Karpas-422 (cell line): ENCODE measurements at regions not wholly inside any gene's neighbourhood (a gene's known extent, or its start where the extent isn't known, plus 50 kb on each side); places are given as distances from the start of the nearest gene placed in this dataset.

Experiments
- DNase-seq: peaks from one replicate; pipeline ENCODE4 v3.0.0-alpha.2; 2015
- H2AFZ ChIP-seq: fragments of 200-600 bp; sonication (generic); 2 replicates; pipeline ENCODE4 v1.6.1; 2014; ENCODE audit warnings: antibody characterized with exemption, low read length, mixed read lengths
- H3K27ac ChIP-seq: fragments of 200-600 bp; sonication (generic); 2 replicates; pipeline ENCODE4 v1.5.1; 2014; ENCODE audit warnings: mild to moderate bottlenecking, low read length, moderate library complexity
- H3K27me3 ChIP-seq: fragments of 200-600 bp; sonication (generic); 2 replicates; pipeline ENCODE4 v1.6.1; 2014; ENCODE audit warnings: low read length, mixed read lengths
- H3K36me3 ChIP-seq: fragments of 200-600 bp; sonication (generic); 2 replicates; pipeline ENCODE4 v1.6.1; 2014; ENCODE audit warnings: low read length, mixed read lengths; ENCODE audit not compliant: insufficient read depth
- H3K4me1 ChIP-seq: fragments of 200-600 bp; sonication (generic); 2 replicates; pipeline ENCODE4 v1.6.1; 2014; ENCODE audit warnings: mild to moderate bottlenecking, low read length, mixed read lengths
- H3K4me2 ChIP-seq: fragments of 200-600 bp; sonication (generic); 2 replicates; pipeline ENCODE4 v1.6.1; 2014; ENCODE audit warnings: low read length, low read depth, mild to moderate bottlenecking; ENCODE audit not compliant: poor library complexity, severe bottlenecking
- H3K4me3 ChIP-seq: fragments of 200-600 bp; sonication (generic); 2 replicates; pipeline ENCODE4 v1.5.1; 2014; ENCODE audit warnings: mild to moderate bottlenecking, antibody characterized with exemption, low read length, mixed read lengths
- H3K79me2 ChIP-seq: fragments of 200-600 bp; sonication (generic); 2 replicates; pipeline ENCODE4 v1.6.1; 2014; ENCODE audit warnings: mild to moderate bottlenecking, low read length, mixed read lengths
- H3K9ac ChIP-seq: fragments of 200-600 bp; sonication (generic); 2 replicates; pipeline ENCODE4 v1.6.0; 2014; ENCODE audit warnings: low read length
- H3K9me2 ChIP-seq: fragments of 200-600 bp; sonication (generic), shearing (Covaris generic); replicated peaks from 2 replicates; pipeline ENCODE4 v1.6.0; 2014; ENCODE audit warnings: mild to moderate bottlenecking, low read length, moderate library complexity; ENCODE audit not compliant: insufficient read depth
- H3K9me3 ChIP-seq: fragments of 300-700, 200-600 bp; sonication (generic); 2 replicates; pipeline ENCODE4 v1.6.1; 2014; ENCODE audit warnings: low read length, mixed read lengths
- H4K20me1 ChIP-seq: fragments of 200-600 bp; sonication (generic); 2 replicates; pipeline ENCODE4 v1.6.1; 2014; ENCODE audit warnings: mild to moderate bottlenecking, antibody characterized with exemption, low read length, low read depth; ENCODE audit not compliant: insufficient read depth

DNA sequence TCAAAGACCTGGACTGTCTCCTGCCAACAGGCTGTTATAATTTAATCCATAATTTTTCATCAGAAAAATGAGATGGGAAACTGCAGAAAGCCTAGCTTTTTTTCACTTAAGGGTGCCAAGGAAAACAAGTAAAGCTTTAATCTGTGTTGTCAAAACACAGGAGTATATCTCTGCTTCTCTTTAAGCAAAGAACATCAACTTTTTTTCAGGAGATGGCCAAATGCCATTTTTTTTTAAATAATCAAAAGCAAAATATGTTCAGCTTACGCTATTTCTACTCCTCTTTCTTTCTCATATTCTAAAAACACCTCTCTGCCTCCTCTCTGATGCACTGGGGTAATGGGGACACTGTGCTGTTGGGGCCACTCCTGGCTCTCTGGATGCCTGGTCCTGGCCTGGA is 73.1 kb upstream of the NXPH2 start:
- H3K79me2 ChIP-seq = no peaks in the 10 kb centered on the region
- H2AFZ ChIP-seq = no peak overlapping the region
- no peak for DNase-seq
- no peak overlapping the region for H3K4me2 ChIP-seq
- no peak overlapping the region for H3K27ac ChIP-seq
- H3K36me3 ChIP-seq = no peaks in the 10 kb centered on the region
- H3K27me3 ChIP-seq = no peaks in the 10 kb centered on the region
- no peaks in the 10 kb centered on the region for H3K9me2 ChIP-seq
- no peaks in the 10 kb centered on the region for H4K20me1 ChIP-seq
- no peak overlapping the region for H3K9ac ChIP-seq
- H3K4me1 ChIP-seq = no peaks in the 10 kb centered on the region
- no peak overlapping the region for H3K4me3 ChIP-seq
- no peaks in the 10 kb centered on the region for H3K9me3 ChIP-seq

- DNase-seq = peak; percentile 82
- H2AFZ ChIP-seq = no peak overlapping the region
- H3K9ac ChIP-seq = no peak overlapping the region
- H3K9me2 ChIP-seq = no peaks in the 10 kb centered on the region
- no peaks in the 10 kb centered on the region for H3K9me3 ChIP-seq
- H3K4me3 ChIP-seq = no peak overlapping the region
- no peaks in the 10 kb centered on the region for H3K27me3 ChIP-seq
- H4K20me1 ChIP-seq = no peaks in the 10 kb centered on the region
- no peak overlapping the region for H3K4me2 ChIP-seq
- no peak overlapping the region for H3K27ac ChIP-seq
- H3K36me3 ChIP-seq = no peaks in the 10 kb centered on the region
- H3K4me1 ChIP-seq = no peaks in the 10 kb centered on the region
- H3K79me2 ChIP-seq = no peaks in the 10 kb centered on the region
These were observed 66.1 kb upstream of the NXPH2 start for GRCh38 chr2:138846216-138846821.

DNA sequence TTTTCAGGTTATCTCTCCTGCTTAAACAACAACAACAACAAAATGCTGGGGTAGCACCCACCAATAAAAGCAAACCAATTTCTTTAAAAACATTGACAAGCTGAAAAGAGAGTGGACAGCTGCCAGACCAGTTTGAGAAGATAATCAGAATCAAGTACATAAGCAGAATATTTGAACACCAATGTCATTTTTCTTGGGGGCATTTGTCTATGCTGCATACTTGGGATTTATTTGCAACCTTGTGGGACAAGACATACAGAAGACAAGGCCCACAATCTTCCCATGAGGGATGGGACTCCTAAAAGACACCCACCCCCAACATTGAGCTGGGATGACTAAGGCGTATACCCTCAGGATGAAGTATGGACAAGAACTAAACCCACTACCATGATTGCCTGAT is 62.2 kb upstream of the NXPH2 start:
- Histone ChIP-seq H3K9me2 (no peaks in the 10 kb centered on the region), H3K36me3 (no peaks in the 10 kb centered on the region), H3K27ac (no peak overlapping the region), H3K4me1 (no peaks in the 10 kb centered on the region), H3K9ac (no peak overlapping the region), H3K4me2 (no peak overlapping the region), H4K20me1 (no peaks in the 10 kb centered on the region), H3K79me2 (no peaks in the 10 kb centered on the region), H3K27me3 (no peaks in the 10 kb centered on the region), H2AFZ (no peak overlapping the region), H3K9me3 (no peaks in the 10 kb centered on the region), H3K4me3 (no peak overlapping the region)
- DNase-seq = no peak

GRCh38 chr2:138841459-138841858 is 61.3 kb upstream of the NXPH2 start:
- Histone ChIP-seq H3K4me3 (no peak overlapping the region), H3K9ac (no peak overlapping the region), H3K4me1 (no peaks in the 10 kb centered on the region), H3K27me3 (no peaks in the 10 kb centered on the region), H3K36me3 (no peaks in the 10 kb centered on the region), H3K79me2 (no peaks in the 10 kb centered on the region), H3K9me3 (no peaks in the 10 kb centered on the region), H3K9me2 (no peaks in the 10 kb centered on the region), H3K4me2 (no peak overlapping the region), H2AFZ (no peak overlapping the region), H4K20me1 (no peaks in the 10 kb centered on the region), H3K27ac (no peak overlapping the region)
- no peak for DNase-seq

- Histone ChIP-seq H3K27me3 (no peaks in the 10 kb centered on the region), H3K9ac (no peak overlapping the region), H3K4me2 (no peak overlapping the region), H3K4me3 (no peak overlapping the region), H2AFZ (no peak overlapping the region), H3K36me3 (no peaks in the 10 kb centered on the region), H3K9me2 (no peaks in the 10 kb centered on the region), H3K79me2 (no peaks in the 10 kb centered on the region), H3K27ac (no peak overlapping the region), H3K9me3 (no peaks in the 10 kb centered on the region), H4K20me1 (no peaks in the 10 kb centered on the region), H3K4me1 (no peaks in the 10 kb centered on the region)
- no peak for DNase-seq
These were observed 58.8 kb upstream of the NXPH2 start for GRCh38 chr2:138838851-138839620.

DNA sequence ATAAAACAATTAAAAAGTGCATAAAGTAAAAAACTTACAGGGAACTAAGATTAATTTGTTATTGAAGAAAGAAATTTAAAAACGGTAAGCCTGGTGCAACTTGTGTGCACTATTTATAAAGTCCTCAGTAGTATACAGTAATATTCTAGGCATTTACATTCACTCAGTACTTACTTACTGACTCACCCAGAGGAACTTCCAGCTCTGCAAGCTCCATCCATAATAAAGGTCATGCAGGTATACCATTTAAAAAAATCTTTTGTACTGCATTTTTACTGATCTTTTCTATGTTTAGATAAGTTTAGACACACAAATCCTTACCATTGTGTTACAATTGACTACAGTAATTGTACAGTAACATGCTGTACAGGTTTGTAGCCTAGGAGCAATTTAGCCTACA is 51.5 kb upstream of the NXPH2 start:
- Histone ChIP-seq H3K9ac (no peak overlapping the region), H2AFZ (no peak overlapping the region), H3K9me3 (no peaks in the 10 kb centered on the region), H3K9me2 (no peaks in the 10 kb centered on the region), H3K4me2 (no peak overlapping the region), H3K4me3 (no peak overlapping the region), H4K20me1 (no peaks in the 10 kb centered on the region), H3K27ac (no peak overlapping the region), H3K79me2 (no peaks in the 10 kb centered on the region), H3K27me3 (no peaks in the 10 kb centered on the region), H3K4me1 (no peaks in the 10 kb centered on the region), H3K36me3 (no peaks in the 10 kb centered on the region)
- DNase-seq = no peak

DNA sequence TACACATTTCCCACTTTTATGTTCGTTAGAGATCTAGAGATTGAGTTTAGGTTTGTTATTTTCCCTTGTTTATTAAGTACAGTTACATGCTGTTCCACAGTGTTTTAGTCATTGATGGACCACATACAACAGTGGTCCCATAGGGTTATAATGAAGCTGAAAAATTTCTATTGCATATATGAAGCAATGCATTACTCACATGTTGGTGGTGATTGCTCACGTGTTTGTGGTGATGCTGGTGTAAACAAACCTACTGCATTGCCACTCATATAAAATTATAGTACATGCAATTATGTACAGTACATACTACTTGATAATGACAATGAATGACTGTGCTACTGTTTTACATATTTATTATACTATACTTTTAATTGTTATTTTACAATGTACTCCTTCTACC is 51.0 kb upstream of the NXPH2 start:
- Histone ChIP-seq H3K27ac (no peak overlapping the region), H3K9me3 (no peaks in the 10 kb centered on the region), H3K4me1 (no peaks in the 10 kb centered on the region), H3K36me3 (no peaks in the 10 kb centered on the region), H3K79me2 (no peaks in the 10 kb centered on the region), H3K4me3 (no peak overlapping the region), H3K4me2 (no peak overlapping the region), H4K20me1 (no peaks in the 10 kb centered on the region), H2AFZ (no peak overlapping the region), H3K27me3 (no peaks in the 10 kb centered on the region), H3K9me2 (no peaks in the 10 kb centered on the region), H3K9ac (no peak overlapping the region)
- DNase-seq = no peak

GRCh38 chr2:138830547-138830946 is 50.4 kb upstream of the NXPH2 start:
- Histone ChIP-seq H3K4me2 (no peak overlapping the region), H3K4me1 (no peaks in the 10 kb centered on the region), H3K4me3 (no peak overlapping the region), H2AFZ (no peak overlapping the region), H3K9me2 (no peaks in the 10 kb centered on the region), H3K9me3 (no peaks in the 10 kb centered on the region), H3K36me3 (no peaks in the 10 kb centered on the region), H3K79me2 (no peaks in the 10 kb centered on the region), H3K9ac (no peak overlapping the region), H3K27me3 (no peaks in the 10 kb centered on the region; the same call in 1 of the 2 replicates), H3K27ac (no peak overlapping the region), H4K20me1 (no peaks in the 10 kb centered on the region)
- no peak for DNase-seq
